ENCODE measurements at regions not wholly inside any gene's neighbourhood (a gene's known extent, or its start where the extent isn't known, plus 50 kb on each side); places are given as distances from the start of the nearest gene placed in this dataset.

GRCh38 chr16:87198881-87199280 is 118.3 kb downstream of the C16orf95 start:
- no peak overlapping the region for H3K9ac ChIP-seq (ENCODE audit: low read depth, low read length)
- TF ChIP-seq, protein P1, sequence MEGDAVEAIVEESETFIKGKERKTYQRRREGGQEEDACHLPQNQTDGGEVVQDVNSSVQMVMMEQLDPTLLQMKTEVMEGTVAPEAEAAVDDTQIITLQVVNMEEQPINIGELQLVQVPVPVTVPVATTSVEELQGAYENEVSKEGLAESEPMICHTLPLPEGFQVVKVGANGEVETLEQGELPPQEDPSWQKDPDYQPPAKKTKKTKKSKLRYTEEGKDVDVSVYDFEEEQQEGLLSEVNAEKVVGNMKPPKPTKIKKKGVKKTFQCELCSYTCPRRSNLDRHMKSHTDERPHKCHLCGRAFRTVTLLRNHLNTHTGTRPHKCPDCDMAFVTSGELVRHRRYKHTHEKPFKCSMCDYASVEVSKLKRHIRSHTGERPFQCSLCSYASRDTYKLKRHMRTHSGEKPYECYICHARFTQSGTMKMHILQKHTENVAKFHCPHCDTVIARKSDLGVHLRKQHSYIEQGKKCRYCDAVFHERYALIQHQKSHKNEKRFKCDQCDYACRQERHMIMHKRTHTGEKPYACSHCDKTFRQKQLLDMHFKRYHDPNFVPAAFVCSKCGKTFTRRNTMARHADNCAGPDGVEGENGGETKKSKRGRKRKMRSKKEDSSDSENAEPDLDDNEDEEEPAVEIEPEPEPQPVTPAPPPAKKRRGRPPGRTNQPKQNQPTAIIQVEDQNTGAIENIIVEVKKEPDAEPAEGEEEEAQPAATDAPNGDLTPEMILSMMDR (IDR thresholded peaks at IDR 0.05; ENCODE audit: borderline replicate concordance, extremely low read depth, low read length, poor library complexity, severe bottlenecking) = no peak
- TF ChIP-seq EZH2 (IDR thresholded peaks at IDR 0.05; ENCODE audit: borderline replicate concordance, low read depth, low read length, severe bottlenecking) = no peak
- H4K20me1 ChIP-seq (ENCODE audit: insufficient read depth, low read length) = no peaks in the 10 kb centered on the region
- no peaks in the 10 kb centered on the region for H3K79me2 ChIP-seq (ENCODE audit: insufficient read depth, low read length)
- no peak overlapping the region for H2AFZ ChIP-seq (ENCODE audit: low read depth, low read length)
- no peak overlapping the region for H3K27ac ChIP-seq (ENCODE audit: low read length)
- no peak overlapping the region for H3K4me3 ChIP-seq (ENCODE audit: low read depth in 1 of 2, low read length in 2 of 2)
- no peaks in the 10 kb centered on the region for H3K4me1 ChIP-seq (ENCODE audit: insufficient read depth, low read length)
- DNase-seq = no peak
- ATAC-seq (ENCODE audit: insufficient read depth, low read depth) = no peak
- no peak overlapping the region for H3K4me2 ChIP-seq (ENCODE audit: insufficient read depth, low read length)
- H3K36me3 ChIP-seq (ENCODE audit: insufficient read depth, low read length) = no peaks in the 10 kb centered on the region
- H3K27me3 ChIP-seq (ENCODE audit: insufficient read depth, low read length, poor library complexity) = no peaks in the 10 kb centered on the region
- no peaks in the 10 kb centered on the region for H3K9me3 ChIP-seq (ENCODE audit: insufficient read depth, low read length, severe bottlenecking)

DNA sequence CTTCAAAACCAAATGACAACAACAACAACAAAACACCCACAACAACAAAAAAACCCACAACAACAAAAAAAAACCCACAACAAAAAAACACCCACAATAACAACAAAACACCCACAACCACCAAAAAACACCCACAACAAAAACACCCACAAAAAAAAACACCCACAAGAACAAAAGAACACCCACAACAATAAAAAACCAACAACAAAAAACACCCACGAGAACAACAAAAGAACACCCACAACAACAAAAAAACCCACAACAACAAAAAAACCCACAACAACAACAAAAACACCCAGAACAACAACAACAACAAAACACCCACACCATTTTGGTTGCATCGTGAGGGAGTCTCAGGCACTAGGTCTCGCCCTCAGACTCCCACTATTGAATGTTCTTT is 117.8 kb downstream of the C16orf95 start:
- DNase-seq = no peak
- Histone ChIP-seq H2AFZ (ENCODE audit: low read depth, low read length) (no peak overlapping the region), H3K4me1 (ENCODE audit: insufficient read depth, low read length) (no peaks in the 10 kb centered on the region), H3K9me3 (ENCODE audit: insufficient read depth, low read length, severe bottlenecking) (no peaks in the 10 kb centered on the region), H3K4me2 (ENCODE audit: insufficient read depth, low read length) (no peak overlapping the region), H3K36me3 (ENCODE audit: insufficient read depth, low read length) (no peaks in the 10 kb centered on the region), H3K79me2 (ENCODE audit: insufficient read depth, low read length) (no peaks in the 10 kb centered on the region), H3K27ac (ENCODE audit: low read length) (no peak overlapping the region), H4K20me1 (ENCODE audit: insufficient read depth, low read length) (no peaks in the 10 kb centered on the region), H3K4me3 (ENCODE audit: low read depth in 1 of 2, low read length in 2 of 2) (no peak overlapping the region), H3K27me3 (ENCODE audit: insufficient read depth, low read length, poor library complexity) (no peaks in the 10 kb centered on the region), H3K9ac (ENCODE audit: low read depth, low read length) (no peak overlapping the region)
- TF ChIP-seq, protein P1 (IDR thresholded peaks at IDR 0.05; ENCODE audit: borderline replicate concordance, extremely low read depth, low read length, poor library complexity, severe bottlenecking) = no peak
- TF ChIP-seq EZH2 (IDR thresholded peaks at IDR 0.05; ENCODE audit: borderline replicate concordance, low read depth, low read length, severe bottlenecking) = no peak
- no peak for ATAC-seq (ENCODE audit: insufficient read depth, low read depth)

DNA sequence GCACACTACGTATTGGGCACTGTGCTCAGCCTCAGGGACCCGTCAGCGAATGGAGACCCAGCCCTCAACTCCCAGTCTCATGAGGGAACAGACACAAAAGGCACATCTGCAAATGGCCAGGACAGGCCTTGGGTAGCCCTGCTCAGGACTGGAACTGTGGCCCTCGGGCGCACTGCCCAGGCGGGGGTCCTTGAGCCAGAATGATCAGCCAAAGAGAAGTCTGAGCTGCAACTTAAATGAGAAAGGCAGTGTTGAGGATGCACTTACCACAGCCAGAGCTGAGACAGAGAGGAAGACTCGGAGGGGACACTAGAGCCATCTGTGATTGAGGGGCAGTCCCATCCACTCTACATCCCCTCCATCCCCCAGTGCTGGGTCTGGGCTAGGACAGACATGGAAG is 117.3 kb downstream of the C16orf95 start:
- no peaks in the 10 kb centered on the region for H3K4me1 ChIP-seq (ENCODE audit: insufficient read depth, low read length)
- H3K27ac ChIP-seq (ENCODE audit: low read length) = no peak overlapping the region
- ATAC-seq (ENCODE audit: insufficient read depth, low read depth) (no peak), DNase-seq (no peak)
- no peak overlapping the region for H2AFZ ChIP-seq (ENCODE audit: low read depth, low read length)
- no peak overlapping the region for H3K4me3 ChIP-seq (ENCODE audit: low read depth in 1 of 2, low read length in 2 of 2)
- TF ChIP-seq, protein P1 (IDR thresholded peaks at IDR 0.05; ENCODE audit: borderline replicate concordance, extremely low read depth, low read length, poor library complexity, severe bottlenecking) = no peak
- no peak for TF ChIP-seq EZH2 (IDR thresholded peaks at IDR 0.05; ENCODE audit: borderline replicate concordance, low read depth, low read length, severe bottlenecking)
- no peaks in the 10 kb centered on the region for H3K79me2 ChIP-seq (ENCODE audit: insufficient read depth, low read length)
- H3K4me2 ChIP-seq (ENCODE audit: insufficient read depth, low read length) = no peak overlapping the region
- H4K20me1 ChIP-seq (ENCODE audit: insufficient read depth, low read length) = no peaks in the 10 kb centered on the region
- no peak overlapping the region for H3K9ac ChIP-seq (ENCODE audit: low read depth, low read length)
- no peaks in the 10 kb centered on the region for H3K36me3 ChIP-seq (ENCODE audit: insufficient read depth, low read length)
- H3K9me3 ChIP-seq (ENCODE audit: insufficient read depth, low read length, severe bottlenecking) = no peaks in the 10 kb centered on the region
- H3K27me3 ChIP-seq (ENCODE audit: insufficient read depth, low read length, poor library complexity) = no peaks in the 10 kb centered on the region

GRCh38 chr16:87200637-87201036 is 116.6 kb downstream of the C16orf95 start:
- no peaks in the 10 kb centered on the region for H3K4me1 ChIP-seq (ENCODE audit: insufficient read depth, low read length)
- TF ChIP-seq, protein P1 (IDR thresholded peaks at IDR 0.05; ENCODE audit: borderline replicate concordance, extremely low read depth, low read length, poor library complexity, severe bottlenecking) = no peak
- no peak for TF ChIP-seq EZH2 (IDR thresholded peaks at IDR 0.05; ENCODE audit: borderline replicate concordance, low read depth, low read length, severe bottlenecking)
- H3K4me2 ChIP-seq (ENCODE audit: insufficient read depth, low read length) = no peak overlapping the region
- DNase-seq = no peak
- no peak for ATAC-seq (ENCODE audit: insufficient read depth, low read depth)
- H4K20me1 ChIP-seq (ENCODE audit: insufficient read depth, low read length) = no peaks in the 10 kb centered on the region
- no peaks in the 10 kb centered on the region for H3K27me3 ChIP-seq (ENCODE audit: insufficient read depth, low read length, poor library complexity)
- no peak overlapping the region for H3K27ac ChIP-seq (ENCODE audit: low read length)
- H3K79me2 ChIP-seq (ENCODE audit: insufficient read depth, low read length) = no peaks in the 10 kb centered on the region
- H3K9me3 ChIP-seq (ENCODE audit: insufficient read depth, low read length, severe bottlenecking) = no peaks in the 10 kb centered on the region
- no peak overlapping the region for H3K9ac ChIP-seq (ENCODE audit: low read depth, low read length)
- H3K36me3 ChIP-seq (ENCODE audit: insufficient read depth, low read length) = no peaks in the 10 kb centered on the region
- no peak overlapping the region for H2AFZ ChIP-seq (ENCODE audit: low read depth, low read length)
- H3K4me3 ChIP-seq (ENCODE audit: low read depth in 1 of 2, low read length in 2 of 2) = no peak overlapping the region
